Epidermal melanocyte (primary cell): ENCODE measurements at regions not wholly inside any gene's neighbourhood (a gene's known extent, or its start where the extent isn't known, plus 50 kb on each side); places are given as distances from the start of the nearest gene placed in this dataset.

Source experiments
- DNase-seq: peaks from one replicate; pipeline ENCODE4 v3.0.0; 2011; ENCODE audit warnings: low spot score; ENCODE audit not compliant: insufficient read length

DNA sequence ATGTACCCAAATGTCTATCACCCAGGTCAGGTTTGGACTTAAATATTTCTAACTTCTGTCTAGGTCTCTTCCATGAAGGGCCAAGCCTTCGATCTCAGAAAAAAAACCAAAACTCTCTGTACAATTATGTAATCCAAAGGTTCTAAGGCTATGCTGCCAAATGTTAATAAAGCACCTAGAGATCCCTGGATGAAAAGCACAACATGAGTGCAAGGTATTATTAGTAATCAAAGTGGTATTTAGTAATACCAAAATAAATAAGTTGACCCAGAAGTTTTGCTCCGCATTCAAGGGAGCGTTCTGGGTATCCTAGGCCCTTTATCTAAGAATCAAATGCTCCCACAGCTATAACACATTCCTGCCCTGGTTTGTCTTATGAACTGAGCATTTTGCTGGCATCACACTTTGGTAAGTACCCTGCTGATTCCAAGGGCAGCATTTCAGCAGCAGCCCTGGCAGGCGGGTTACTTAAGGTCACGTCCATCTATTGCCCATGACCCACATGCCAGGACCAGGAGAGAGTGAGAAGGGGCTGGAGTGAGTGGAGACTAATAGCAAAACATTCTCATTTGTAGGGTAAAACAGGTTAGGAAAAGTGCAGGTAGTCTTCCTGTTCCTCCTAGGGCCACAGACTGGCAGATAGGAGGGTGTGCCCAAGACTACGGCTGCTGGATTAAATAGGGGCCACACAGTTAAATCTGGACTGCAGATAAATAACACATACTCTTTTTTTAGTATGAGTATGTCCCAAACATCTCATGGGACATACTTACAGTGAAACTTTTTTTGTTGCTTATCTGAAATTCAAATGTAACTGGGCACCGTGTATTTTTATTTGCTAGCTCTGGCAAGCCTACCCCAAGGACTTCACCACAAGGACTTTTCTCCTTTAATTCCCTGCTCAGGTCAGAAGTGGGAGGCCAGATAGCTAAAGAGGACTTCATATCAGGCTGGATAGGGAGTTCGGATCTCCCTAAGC lies 76.0 kb upstream of the SNRK start:
- DNase-seq: no peak

DNA sequence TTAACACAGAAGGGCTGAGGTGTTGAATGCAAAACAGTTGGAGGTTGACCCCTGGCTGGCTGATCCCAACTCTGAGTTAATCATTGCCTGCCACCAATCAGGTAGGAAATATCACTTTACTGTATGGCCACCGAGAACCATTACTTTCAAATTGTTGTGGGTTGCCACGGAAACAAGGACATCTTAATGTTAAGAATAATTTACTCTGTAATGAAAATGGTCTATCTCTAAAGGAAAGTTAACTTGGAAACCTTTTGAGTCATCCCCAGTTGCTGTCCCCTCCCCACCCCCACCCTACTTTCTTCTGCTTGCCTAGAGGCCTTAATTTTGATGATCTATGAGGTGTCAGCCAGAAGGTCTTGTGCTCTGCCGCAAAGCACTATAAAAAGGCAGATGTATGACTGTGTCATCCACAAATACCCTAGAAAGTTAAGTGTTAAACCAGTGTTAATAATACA lies 78.7 kb upstream of the SNRK start:
- DNase-seq: no peak

DNA sequence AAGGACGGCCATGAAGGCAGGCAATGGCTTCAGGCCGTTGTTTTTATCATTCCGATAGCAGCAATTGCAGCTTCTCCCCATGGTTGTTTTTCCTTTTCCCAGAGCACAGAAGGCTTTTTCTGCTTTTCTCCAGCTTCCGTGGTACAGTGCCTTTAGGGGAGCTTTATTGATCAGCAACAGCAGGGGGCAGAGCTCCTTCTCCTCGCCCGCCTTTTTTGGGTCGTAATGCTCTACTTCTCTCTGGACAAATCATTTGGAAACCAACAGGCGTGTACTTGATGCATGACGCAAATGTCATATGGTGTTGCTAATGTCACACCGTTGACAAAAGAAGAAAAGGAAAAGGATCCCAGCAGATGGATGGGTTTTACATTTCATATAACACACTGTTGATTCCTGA lies 79.7 kb upstream of the SNRK start:
- DNase-seq: no peak

DNA sequence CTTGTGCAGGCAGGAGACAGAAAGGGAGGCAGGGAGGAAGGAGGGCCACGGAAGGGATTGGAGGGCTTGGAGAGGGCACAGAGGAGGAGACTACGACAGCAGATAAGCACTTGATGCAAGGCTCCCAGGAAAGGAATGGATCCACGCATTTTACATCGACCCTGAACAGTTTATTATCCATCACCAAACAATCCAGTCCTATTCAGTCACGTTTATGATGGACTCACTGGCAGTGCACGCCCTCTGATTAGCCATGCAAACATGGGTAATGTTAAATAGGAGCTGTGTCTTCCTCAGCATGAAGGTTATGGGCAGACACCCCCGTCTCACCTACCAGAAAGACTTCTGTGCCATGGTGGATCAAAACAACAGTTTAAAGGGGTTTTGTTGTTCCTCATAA lies 80.2 kb upstream of the SNRK start:
- DNase-seq: no peak

DNA sequence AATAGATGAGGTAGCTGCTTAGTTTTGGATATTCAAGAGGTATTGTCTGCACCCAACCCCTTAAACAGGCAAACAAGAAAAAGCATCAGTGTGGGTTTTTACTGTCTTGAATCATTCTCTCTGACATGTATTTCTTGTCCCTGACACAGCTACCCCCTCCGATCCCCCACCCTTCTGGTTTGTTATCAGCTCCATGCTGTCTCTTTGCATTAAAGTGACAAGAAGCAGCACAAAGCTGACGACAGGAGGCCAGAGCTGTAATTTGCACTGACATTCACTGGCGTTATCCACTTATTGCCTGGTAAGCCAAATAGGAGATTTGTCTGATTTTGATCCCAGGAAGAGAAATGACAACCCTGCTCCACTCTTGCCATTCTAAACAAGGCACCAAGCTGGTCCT lies 83.3 kb upstream of the SNRK start:
- DNase-seq: no peak

DNA sequence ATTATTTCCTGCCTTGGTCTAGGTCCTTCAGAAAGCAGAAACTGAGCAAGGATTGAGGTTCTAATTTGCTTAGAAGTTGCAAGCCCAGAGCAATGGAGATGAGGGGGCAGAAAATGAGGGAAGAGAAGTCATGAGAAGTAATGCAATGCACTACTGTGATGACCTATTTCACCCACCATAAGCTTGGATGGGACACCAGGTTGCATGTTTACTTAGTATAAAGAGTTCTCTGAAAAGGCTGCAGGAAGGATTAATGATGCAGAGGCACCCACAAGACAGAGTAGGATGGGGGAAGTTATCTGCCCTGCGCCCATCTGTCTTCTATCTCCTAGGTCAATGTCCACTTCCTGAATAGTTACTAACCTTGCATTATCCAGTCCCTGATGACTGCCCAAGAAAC lies 84.8 kb upstream of the SNRK start:
- no peak for DNase-seq

DNA sequence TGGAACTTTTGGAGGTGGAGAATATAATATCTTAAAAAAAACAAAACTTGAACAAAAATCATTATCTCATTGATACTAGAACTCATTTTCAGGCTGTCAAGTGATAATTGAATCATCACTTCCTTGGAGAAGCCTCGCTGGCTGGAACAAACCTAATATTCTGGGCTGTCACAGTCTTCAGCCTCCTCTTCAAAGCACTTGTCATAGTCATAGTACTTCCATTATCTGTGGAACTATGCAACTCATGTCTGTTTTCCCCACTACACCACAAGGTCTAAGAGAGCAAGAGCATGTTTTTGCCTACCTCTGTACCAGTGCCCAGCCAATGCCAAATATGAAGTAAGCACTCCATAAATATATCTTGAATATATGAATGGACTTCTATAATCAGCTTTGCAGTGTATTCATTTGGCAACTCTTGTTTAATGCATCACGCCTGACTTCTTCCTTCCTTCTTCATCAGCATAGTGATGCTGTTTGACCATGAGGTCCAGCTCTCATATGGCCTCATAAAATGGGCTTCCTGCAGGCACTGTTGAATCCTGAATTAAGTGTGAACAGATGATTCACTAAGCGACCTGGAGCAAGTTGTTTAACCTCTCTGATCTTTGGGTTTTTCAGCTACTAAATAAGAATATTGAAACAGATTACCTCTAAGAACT lies 86.6 kb upstream of the SNRK start:
- DNase-seq: no peak

DNA sequence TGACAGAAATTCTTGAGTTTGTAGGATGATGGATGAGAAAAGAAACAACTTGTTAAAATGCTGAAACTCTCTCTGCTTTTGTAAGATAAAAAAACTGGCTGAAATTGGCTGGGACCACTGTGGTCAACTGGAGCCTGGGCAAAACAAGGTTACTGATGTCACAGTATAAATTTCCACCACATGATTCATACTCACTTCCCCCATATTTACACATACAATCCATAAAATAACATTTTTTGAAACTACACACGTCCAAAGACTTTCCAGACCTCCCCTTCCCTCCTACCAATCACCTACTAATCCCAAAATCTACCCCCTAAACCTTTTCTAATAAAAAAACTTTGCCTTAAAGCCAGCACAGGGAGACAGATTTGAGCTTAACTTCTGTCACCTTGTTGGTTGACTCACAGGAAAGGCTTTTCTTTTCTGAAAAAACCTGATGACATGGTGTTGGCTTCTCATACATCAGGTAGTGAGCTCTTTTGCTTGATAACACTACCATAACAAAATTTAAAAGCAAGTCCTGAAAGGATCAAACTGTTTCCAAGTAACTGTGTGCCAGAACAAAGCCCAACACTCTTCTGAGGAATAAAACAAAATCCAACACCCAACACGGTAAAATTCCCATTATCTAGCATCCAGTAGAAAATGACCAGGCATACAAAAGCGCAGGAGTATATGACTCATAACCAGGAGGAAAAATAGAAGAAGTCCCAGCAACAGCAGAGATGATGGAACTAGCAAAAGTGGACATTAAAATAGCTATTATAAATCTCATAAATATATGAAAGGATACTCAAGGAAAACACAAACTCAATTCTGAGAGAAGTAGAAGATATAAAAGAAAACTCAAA lies 87.3 kb upstream of the SNRK start:
- no peak for DNase-seq

DNA sequence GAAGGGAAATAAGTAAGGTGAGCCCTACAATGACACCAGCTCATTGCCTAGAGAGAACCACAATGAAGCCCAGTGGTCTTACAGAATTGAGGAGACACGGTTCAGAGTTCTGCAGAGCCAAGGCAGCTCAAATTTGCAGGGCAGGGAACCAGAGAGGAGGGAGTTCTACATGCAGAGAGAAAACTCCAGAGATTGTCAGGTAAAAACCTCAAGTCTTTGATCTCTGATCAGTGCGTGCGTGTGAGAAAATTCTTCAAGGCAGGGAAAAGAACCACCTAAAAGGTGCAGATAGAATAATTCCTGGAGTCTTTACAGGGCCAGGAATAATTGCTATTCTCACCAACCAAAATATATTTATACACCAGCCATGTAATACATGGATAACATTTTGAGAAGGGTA lies 88.0 kb upstream of the SNRK start:
- DNase-seq: no peak

DNA sequence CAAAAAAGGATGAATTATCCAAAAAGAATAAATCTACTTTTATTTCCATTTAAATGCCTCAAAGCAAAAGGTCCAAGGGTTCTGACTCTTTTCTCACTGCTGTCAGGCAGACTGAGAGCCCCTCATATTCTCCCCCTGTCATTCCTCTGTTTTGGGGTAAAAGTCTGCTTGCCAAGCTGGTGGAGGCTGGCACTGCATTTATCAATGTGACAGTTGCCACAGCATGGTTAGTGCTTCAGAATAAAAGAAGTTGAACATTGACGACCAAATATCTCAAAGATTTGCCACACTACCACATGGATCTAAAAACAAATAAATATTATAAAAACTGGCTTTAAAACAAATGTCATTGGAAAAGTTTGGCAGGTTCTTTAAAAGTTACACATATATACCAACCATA lies 89.2 kb upstream of the SNRK start:
- no peak for DNase-seq

DNA sequence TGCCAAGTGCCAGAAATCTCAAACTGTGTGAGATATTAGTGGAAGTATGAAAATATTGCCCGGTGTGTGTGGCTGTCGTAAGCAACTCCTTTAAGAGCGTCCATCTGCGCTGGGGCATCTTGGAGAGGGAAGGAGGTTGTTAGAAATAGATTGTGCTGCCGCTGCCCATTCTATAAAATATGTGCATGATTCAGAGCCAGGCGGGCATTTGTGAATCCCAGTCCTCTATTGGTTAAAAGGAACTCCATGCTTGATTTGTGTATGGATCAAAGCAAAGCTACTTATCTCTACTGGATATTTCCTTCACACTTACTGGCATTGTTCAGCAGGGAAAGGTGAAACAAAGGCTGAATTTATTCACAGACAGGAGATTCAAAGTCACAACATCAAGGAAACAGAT lies 89.6 kb upstream of the SNRK start:
- DNase-seq: no peak

DNA sequence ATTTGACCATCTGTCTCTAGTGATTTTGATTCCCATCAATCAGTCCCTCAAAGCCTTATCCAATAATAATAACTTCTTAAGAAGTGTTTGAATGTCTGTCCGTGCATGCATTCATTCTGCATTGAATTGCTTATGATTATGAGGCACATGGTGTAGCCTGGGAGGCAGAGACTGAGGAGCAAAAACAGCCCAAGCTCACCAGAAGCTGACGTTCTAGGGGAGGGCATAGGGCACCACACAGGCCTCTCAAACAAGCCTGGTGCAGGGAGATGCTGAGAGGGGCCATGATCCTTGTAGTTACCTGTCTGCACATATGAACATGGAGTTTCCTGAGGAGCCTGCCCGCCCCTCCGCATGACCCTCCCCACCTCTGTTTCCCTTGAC lies 89.2 kb upstream of the POMGNT2 start:
- DNase-seq: no peak

DNA sequence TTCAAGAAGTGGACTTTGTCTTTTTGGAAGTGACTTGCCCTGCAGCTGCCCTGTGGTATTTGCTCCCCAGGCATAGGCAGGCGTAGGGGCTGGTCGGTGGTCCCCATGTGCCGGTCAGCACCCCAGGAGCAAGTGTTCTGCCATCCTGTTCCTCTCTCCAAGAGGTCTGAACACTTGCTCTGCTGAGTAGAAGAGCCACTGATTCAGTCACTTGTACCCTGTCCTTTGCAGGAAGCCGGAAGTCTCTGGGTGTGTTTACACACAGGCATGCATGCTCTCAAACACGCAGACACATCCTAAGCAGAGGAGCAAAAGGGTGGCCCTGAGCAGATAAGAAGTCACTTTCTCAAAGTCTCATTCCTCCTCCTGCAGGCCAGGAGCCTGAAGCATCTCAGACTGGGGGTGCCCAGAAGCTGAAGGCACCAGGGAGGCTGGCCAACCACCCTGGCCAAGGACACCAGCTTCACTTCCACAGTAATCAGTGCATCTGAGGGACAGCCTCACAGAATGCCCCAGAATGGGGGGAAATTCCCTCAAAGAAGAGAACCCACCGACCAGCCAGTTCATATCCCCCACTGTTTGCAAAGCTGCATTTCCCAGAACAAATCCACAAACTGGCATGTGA lies 88.7 kb upstream of the POMGNT2 start:
- no peak for DNase-seq

DNA sequence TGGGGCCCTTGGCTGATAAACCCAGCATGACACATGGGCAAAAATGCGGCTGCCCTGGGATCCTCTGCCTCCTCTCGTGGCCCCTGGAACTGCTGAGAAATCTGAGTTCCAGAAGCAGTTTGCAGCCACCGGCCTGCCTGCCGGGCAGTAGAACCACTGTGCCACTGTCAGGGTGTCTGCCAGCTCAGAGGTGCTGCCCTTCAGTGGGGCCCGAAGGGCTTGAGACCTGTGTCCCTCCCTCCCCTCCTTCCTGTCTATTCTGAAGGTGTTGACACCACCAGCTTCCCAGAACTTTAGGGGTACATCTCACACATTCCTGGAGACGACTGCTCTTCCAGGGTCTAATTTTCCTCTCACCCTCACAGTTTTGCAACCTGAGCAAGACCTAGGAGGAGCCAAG lies 88.2 kb upstream of the POMGNT2 start:
- no peak for DNase-seq

DNA sequence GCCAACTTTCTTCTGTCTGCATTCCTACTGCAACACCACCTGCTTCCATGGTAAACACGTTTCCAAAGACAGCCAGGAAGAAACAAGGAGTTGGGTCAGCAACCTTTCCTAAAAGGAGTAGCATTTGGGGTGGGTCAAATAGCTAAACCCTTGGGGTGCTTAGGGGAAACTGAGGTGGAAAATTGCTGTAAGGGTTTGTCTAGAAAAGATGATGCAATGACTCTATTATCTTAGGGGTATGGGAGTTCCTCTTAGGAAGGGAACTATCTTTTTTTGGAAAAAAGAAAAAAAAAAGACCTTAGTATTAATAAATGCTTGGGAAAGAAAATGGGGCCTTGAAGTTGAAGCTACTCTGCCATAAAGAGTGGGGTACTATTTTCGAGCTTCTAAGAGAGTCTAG lies 86.1 kb upstream of the POMGNT2 start:
- no peak for DNase-seq

DNA sequence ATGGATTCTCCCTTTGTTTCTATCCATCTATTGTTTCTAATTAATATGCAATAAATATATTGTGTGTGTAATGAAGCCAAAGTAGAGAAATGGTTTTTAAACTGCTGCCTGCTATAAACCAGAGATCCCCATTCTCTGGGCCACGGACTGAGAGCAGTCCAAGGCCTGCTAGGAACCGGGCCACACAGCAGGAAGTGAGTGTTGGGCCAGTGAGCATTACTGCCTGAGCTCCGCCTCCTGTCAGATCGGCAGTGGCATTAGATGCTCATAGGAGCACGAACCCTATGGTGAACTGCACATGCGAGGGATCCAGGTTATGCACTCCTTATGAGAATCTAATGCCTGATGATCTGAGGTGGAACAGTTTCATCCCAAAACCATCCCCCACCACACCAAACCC lies 85.2 kb upstream of the POMGNT2 start:
- DNase-seq: no peak

DNA sequence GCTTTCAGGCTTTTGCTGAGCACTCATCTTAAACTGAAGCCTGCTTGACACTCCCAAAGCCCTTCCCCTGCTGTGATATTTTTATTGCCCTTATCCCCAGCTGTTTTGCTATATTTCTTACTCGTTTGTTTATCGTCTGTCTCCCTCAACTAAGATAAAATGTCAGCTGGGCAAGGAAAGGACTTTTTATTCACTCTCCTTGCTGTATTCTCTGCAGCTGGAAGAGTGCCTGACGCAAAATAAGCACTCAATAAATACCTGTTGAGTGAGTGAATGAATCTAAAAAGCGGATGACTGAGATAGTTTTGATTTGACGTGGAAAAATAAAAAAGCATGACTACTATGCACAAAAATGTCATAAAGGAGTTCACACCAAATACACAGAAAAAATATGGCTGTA lies 84.8 kb upstream of the POMGNT2 start:
- no peak for DNase-seq

DNA sequence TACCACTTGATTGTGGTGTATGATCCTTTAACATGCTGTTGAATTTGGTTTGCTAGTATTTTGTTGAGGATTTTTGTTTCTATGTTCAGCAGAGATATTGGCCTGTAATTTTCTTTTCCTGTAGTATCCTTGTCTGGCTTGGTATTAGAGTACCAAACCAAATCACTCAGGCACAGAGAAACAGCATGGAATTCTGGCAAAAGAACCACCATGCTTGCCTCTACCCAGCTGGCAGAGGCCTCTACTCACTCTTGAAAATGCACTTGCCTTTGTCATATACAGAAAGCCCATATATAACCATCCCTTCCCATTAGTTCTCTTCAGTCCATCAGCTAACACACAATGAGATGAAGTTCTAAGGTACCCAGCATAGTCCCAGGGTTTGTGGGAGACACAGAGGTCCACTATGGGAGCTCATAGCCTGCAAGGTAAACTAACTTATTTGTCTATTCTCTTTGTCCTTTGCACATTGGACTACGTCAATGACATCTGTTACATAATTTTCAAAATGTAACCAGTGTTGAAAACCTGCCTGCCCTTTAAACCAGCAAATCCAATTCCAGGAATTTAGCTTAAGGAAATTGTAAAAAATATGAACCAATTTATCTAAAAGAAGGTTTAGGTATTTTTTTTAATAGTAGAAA lies 82.1 kb upstream of the POMGNT2 start:
- DNase-seq: no peak

DNA sequence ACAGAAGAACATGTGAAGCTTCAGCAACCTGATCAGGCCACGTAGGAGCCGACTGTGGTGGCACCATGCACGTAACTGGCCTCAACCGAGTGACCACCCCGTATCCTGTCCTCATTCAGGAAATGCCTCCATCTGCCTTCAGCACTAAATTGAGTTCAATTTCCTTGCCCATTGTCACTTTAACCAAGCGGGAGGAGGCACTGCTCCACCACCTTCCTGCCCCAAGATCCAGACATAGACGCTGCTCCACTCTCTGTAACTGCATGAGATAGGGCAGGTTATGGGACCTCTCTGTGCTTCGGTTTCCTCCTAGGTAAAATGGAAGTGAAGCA lies 80.1 kb upstream of the POMGNT2 start:
- no peak for DNase-seq

DNA sequence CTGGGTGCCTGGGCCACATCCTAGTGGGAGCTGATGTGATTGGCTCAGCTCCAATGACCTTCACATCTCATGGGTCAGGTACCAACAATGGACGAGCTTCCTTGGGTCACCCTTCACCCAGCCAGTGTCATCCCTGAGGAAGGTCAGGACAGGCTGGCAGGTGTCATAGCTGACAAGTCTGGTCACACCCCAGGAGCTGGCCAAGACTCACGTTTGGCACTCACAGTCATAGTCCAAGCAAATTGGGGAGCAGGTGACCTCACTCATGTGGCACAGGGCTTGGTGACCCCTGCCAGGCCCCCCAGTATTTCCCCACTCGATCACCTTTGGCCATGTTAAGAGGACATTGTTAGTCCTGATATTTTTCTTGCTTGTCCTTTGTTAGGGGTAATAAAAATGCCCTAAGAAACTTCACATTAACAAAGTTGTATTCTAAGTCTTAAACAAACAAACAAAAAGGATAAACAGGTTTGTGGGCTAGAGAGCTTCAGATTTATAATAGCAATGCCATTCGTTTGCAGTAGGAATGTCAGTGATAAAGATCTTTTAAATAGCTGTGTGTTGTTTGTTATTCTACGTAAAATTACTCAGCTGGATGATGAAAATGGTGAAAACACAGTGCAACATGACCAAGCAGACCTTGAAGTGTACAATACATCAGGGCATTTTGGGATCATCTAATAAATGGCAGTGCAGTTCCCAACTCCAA lies 79.5 kb upstream of the POMGNT2 start:
- no peak for DNase-seq
